Coronary artery (tissue), 2 donors: ENCODE measurements at regions not wholly inside any gene's neighbourhood (a gene's known extent, or its start where the extent isn't known, plus 50 kb on each side); places are given as distances from the start of the nearest gene placed in this dataset.

ENCODE experiments used
- DNase-seq: peaks from one replicate; pipeline ENCODE4 v3.0.0-alpha.2; 2017; ENCODE audit warnings: low spot score
- H3K27ac ChIP-seq, 2 donors: fragments of 200-600 bp; sonication (generic); one replicate each; pipeline ENCODE4 v1.5.1; 2016 to 2019
- H3K4me3 ChIP-seq: fragments of 200-600 bp; sonication (generic); 2 replicates; pipeline ENCODE4 v1.5.1; 2016; ENCODE audit warnings: mild to moderate bottlenecking, moderate library complexity
- CTCF ChIP-seq: fragments of 200-600 bp; sonication (generic); IDR thresholded peaks from one replicate; pipeline ENCODE4 v1.5.1; 2019; ENCODE audit warnings: antibody characterized with exemption

GRCh38 chr1:173400387-173400995 is 76.6 kb upstream of the PRDX6 start:
- H3K4me3 ChIP-seq, result no peak overlapping the region
- H3K27ac ChIP-seq, result no peak overlapping the region
- no peak for DNase-seq
- no peak for TF ChIP-seq CTCF

GRCh38 chr1:173403996-173404395 is 73.1 kb upstream of the PRDX6 start:
- TF ChIP-seq CTCF, result no peak
- no peak for DNase-seq
- H3K27ac ChIP-seq, result no peak overlapping the region
- H3K4me3 ChIP-seq, result no peak overlapping the region

- no peak for TF ChIP-seq CTCF
- H3K27ac ChIP-seq, result no peak overlapping the region
- no peak overlapping the region for H3K4me3 ChIP-seq
- no peak for DNase-seq
Observed at GRCh38 chr1:173405281-173405680, 71.9 kb upstream of the PRDX6 start.

- TF ChIP-seq CTCF, result no peak
- Histone ChIP-seq H3K27ac (no peak overlapping the region), H3K4me3 (no peak overlapping the region)
- DNase-seq, result no peak
Observed at GRCh38 chr1:173405834-173406233, 71.3 kb upstream of the PRDX6 start.

GRCh38 chr1:173406783-173407230 is 70.3 kb upstream of the PRDX6 start:
- TF ChIP-seq CTCF, result no peak
- Histone ChIP-seq H3K27ac (no peak overlapping the region), H3K4me3 (peak overlapping the region; percentile 38)
- no peak for DNase-seq

GRCh38 chr1:173407846-173408245 is 69.3 kb upstream of the PRDX6 start:
- H3K27ac ChIP-seq, result no peak overlapping the region
- DNase-seq, result no peak
- TF ChIP-seq CTCF, result no peak
- no peak overlapping the region for H3K4me3 ChIP-seq

GRCh38 chr1:173408886-173409285 is 68.2 kb upstream of the PRDX6 start:
- no peak overlapping the region for H3K27ac ChIP-seq

More at GRCh38 chr1:173408886-173409285, 68.2 kb upstream of the PRDX6 start:
- TF ChIP-seq CTCF, result no peak
- H3K4me3 ChIP-seq, result no peak overlapping the region
- no peak for DNase-seq
